ENCODE measurements at regions not wholly inside any gene's neighbourhood (a gene's known extent, or its start where the extent isn't known, plus 50 kb on each side); places are given as distances from the start of the nearest gene placed in this dataset.

DNA sequence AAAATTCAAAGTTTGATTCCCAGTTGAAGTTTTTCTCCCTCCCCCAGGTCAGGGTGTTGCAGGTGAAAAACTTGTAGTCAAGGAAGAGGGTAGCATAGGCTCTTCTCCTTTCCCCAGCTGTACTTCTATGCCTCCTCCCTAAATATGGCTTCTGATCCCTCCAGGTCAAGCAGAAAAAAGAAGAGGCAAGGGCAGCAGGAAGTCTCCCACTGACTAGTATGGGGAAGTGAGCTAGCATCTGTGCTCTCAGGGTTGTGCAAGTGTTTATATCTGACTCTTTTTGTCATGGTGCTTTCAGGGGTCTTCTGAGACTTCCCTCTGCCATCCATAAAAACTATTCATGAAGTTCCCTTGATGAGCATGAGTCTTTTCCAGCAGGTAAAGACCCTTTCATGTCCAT lies 76.0 kb downstream of the ATPSCKMT start:
- Histone ChIP-seq H3K27me3 (ENCODE audit: control insufficient read depth in 2 of 2, insufficient read depth in 1 of 2, low read length in 1 of 2) (no peaks in the 10 kb centered on the region), H3K9me3 (ENCODE audit: control insufficient read depth in 2 of 2, insufficient read depth in 1 of 2, low read length in 1 of 2) (no peaks in the 10 kb centered on the region), H3K4me1 (ENCODE audit: control insufficient read depth in 2 of 2, insufficient read depth in 2 of 2, low read length in 2 of 2) (no peaks in the 10 kb centered on the region), H3K27ac (ENCODE audit: low read depth in 1 of 2, low read length in 1 of 2) (no peak overlapping the region), H3K4me3 (ENCODE audit: low read length in 2 of 2) (no peak overlapping the region), H3K36me3 (ENCODE audit: control insufficient read depth in 2 of 2, insufficient read depth in 2 of 2, low read length in 1 of 2) (no peaks in the 10 kb centered on the region)
- DNase-seq (ENCODE audit: low read depth in 6 of 9, low spot score in 9 of 9): no peak

DNA sequence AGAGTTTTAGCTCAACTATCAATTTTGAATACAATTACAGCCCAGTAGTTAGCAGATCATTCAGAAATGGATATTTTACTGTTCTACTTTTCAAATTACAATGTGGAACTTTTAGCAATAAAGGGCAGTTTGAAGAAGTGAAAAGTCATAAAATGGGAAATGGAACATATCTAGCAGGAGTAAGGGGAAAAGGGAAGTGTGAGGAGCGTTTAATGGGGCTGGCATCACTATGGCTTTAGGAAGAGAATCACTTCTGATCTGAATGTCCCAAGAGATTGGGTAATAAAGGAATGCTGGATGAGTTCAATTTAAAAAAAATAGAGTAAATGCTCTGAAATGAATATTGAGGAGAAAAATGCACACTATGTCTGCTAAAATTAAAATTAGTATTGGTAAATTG lies 77.4 kb downstream of the ATPSCKMT start:
- no peaks in the 10 kb centered on the region for H3K36me3 ChIP-seq (ENCODE audit: control insufficient read depth in 2 of 2, insufficient read depth in 2 of 2, low read length in 1 of 2)
- no peak overlapping the region for H3K27ac ChIP-seq (ENCODE audit: low read depth in 1 of 2, low read length in 1 of 2)
- DNase-seq (ENCODE audit: low read depth in 6 of 9, low spot score in 9 of 9): no peak
- no peak overlapping the region for H3K4me3 ChIP-seq (ENCODE audit: low read length in 2 of 2)
- H3K27me3 ChIP-seq (ENCODE audit: control insufficient read depth in 2 of 2, insufficient read depth in 1 of 2, low read length in 1 of 2): no peaks in the 10 kb centered on the region
- H3K9me3 ChIP-seq (ENCODE audit: control insufficient read depth in 2 of 2, insufficient read depth in 1 of 2, low read length in 1 of 2): no peaks in the 10 kb centered on the region
- H3K4me1 ChIP-seq (ENCODE audit: control insufficient read depth in 2 of 2, insufficient read depth in 2 of 2, low read length in 2 of 2): no peaks in the 10 kb centered on the region
- 40% methylated on average over 1 of the region's 1 CpG for WGBS

DNA sequence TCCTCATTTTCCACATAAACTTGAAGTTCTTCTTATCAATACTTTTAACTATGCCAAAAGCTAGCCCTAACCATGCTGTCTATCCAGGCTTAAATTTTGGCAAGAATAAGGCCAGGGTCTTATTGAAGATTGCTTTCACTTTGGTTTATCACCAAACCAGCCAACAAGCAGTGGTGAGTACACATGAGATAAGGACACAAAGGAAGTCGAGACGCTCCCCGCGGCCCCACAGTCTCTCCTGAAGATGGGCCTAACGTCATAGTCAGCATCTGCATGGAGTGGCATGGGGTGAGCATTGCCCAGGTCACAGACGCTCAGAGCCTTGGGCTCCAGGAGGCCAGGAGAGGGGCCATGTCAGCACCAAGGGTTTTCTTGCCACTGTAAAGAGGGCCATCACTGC lies 80.3 kb downstream of the ATPSCKMT start:
- no peak overlapping the region for H3K27ac ChIP-seq (ENCODE audit: low read depth in 1 of 2, low read length in 1 of 2)
- no peaks in the 10 kb centered on the region for H3K9me3 ChIP-seq (ENCODE audit: control insufficient read depth in 2 of 2, insufficient read depth in 1 of 2, low read length in 1 of 2)
- 93% methylated on average over 6 of the region's 6 CpGs for WGBS
- H3K4me1 ChIP-seq (ENCODE audit: control insufficient read depth in 2 of 2, insufficient read depth in 2 of 2, low read length in 2 of 2): no peaks in the 10 kb centered on the region
- H3K36me3 ChIP-seq (ENCODE audit: control insufficient read depth in 2 of 2, insufficient read depth in 2 of 2, low read length in 1 of 2): no peaks in the 10 kb centered on the region
- DNase-seq (ENCODE audit: low read depth in 6 of 9, low spot score in 9 of 9): no peak
- no peak overlapping the region for H3K4me3 ChIP-seq (ENCODE audit: low read length in 2 of 2)
- no peaks in the 10 kb centered on the region for H3K27me3 ChIP-seq (ENCODE audit: control insufficient read depth in 2 of 2, insufficient read depth in 1 of 2, low read length in 1 of 2)

DNA sequence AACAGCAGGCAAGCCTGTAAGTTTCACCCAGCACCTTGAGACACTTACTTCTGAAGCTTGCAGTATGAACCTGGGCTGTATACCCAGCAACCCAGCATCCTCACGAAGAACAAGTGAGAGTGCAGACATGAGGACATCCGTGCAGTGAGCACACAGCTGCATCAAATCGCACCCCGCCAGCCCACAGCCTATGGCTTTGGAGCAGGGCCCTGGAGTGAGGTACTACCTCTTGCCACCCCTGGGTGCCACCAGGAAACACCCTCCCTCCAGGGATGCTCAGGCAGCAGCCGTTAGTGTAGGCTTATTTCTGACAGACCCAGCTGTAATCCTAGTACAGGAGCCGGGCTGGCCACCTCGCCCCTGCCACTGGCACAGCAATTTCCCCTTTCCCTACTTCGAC lies 81.4 kb downstream of the ATPSCKMT start:
- H3K36me3 ChIP-seq (ENCODE audit: control insufficient read depth in 2 of 2, insufficient read depth in 2 of 2, low read length in 1 of 2): no peaks in the 10 kb centered on the region
- no peak overlapping the region for H3K27ac ChIP-seq (ENCODE audit: low read depth in 1 of 2, low read length in 1 of 2)
- no peaks in the 10 kb centered on the region for H3K4me1 ChIP-seq (ENCODE audit: control insufficient read depth in 2 of 2, insufficient read depth in 2 of 2, low read length in 2 of 2)
- whole genome bisulfite sequencing: 88% methylated on average over 8 of the region's 8 CpGs
- no peaks in the 10 kb centered on the region for H3K27me3 ChIP-seq (ENCODE audit: control insufficient read depth in 2 of 2, insufficient read depth in 1 of 2, low read length in 1 of 2)
- DNase-seq (ENCODE audit: low read depth in 6 of 9, low spot score in 9 of 9): no peak
- no peaks in the 10 kb centered on the region for H3K9me3 ChIP-seq (ENCODE audit: control insufficient read depth in 2 of 2, insufficient read depth in 1 of 2, low read length in 1 of 2)
- H3K4me3 ChIP-seq (ENCODE audit: low read length in 2 of 2): no peak overlapping the region

DNA sequence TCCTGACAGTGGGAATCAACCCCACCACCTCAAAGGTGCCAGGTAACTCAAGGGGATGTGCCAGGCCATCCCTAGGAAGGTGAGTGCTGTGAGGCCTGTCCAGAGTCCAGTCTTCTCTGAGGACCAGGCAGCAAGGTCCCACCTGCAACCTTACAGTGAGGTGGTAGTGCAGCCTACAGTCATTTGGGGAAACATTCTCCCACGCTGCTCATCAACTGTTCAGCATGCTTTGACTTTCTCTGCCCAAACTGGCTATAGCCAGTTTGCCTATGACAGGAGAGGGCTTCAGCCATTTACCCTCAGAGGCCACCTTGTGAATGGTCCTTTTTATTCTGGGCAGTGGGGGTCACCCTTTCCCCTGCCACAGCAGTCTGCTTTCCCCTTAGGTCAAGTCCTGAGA lies 81.9 kb downstream of the ATPSCKMT start:
- Histone ChIP-seq H3K4me3 (ENCODE audit: low read length in 2 of 2) (no peak overlapping the region), H3K27me3 (ENCODE audit: control insufficient read depth in 2 of 2, insufficient read depth in 1 of 2, low read length in 1 of 2) (no peaks in the 10 kb centered on the region), H3K27ac (ENCODE audit: low read depth in 1 of 2, low read length in 1 of 2) (no peak overlapping the region), H3K9me3 (ENCODE audit: control insufficient read depth in 2 of 2, insufficient read depth in 1 of 2, low read length in 1 of 2) (no peaks in the 10 kb centered on the region), H3K36me3 (ENCODE audit: control insufficient read depth in 2 of 2, insufficient read depth in 2 of 2, low read length in 1 of 2) (no peaks in the 10 kb centered on the region), H3K4me1 (ENCODE audit: control insufficient read depth in 2 of 2, insufficient read depth in 2 of 2, low read length in 2 of 2) (no peaks in the 10 kb centered on the region)
- no peak for DNase-seq (ENCODE audit: low read depth in 6 of 9, low spot score in 9 of 9)
- WGBS: 96% methylated on average over 1 of the region's 1 CpG

DNA sequence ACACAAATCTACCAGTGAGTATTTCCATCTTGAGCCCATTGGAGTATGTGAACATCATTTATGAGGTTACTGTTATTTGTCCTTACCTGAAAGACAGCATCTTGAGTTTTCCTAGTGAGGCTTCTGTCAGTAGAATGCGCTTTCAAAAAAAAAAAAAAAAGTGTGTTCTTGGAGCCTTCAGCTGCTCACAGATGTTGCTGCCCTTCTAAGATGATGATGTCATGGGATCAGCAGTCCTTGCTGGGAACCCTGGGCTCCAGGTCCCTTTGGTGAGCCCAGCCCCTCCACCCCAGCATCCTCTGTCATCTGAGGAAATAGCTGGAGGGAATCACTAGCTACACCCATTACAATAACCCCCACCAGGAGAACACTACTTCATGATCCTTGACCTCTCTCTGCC lies 83.3 kb downstream of the ATPSCKMT start:
- no peak for DNase-seq (ENCODE audit: low read depth in 6 of 9, low spot score in 9 of 9)
- WGBS: 100% methylated on average over 1 of the region's 1 CpG
- no peaks in the 10 kb centered on the region for H3K36me3 ChIP-seq (ENCODE audit: control insufficient read depth in 2 of 2, insufficient read depth in 2 of 2, low read length in 1 of 2)
- no peak overlapping the region for H3K4me3 ChIP-seq (ENCODE audit: low read length in 2 of 2)
- no peaks in the 10 kb centered on the region for H3K4me1 ChIP-seq (ENCODE audit: control insufficient read depth in 2 of 2, insufficient read depth in 2 of 2, low read length in 2 of 2)
- H3K27ac ChIP-seq (ENCODE audit: low read depth in 1 of 2, low read length in 1 of 2): no peak overlapping the region
- H3K27me3 ChIP-seq (ENCODE audit: control insufficient read depth in 2 of 2, insufficient read depth in 1 of 2, low read length in 1 of 2): no peaks in the 10 kb centered on the region
- H3K9me3 ChIP-seq (ENCODE audit: control insufficient read depth in 2 of 2, insufficient read depth in 1 of 2, low read length in 1 of 2): no peaks in the 10 kb centered on the region

DNA sequence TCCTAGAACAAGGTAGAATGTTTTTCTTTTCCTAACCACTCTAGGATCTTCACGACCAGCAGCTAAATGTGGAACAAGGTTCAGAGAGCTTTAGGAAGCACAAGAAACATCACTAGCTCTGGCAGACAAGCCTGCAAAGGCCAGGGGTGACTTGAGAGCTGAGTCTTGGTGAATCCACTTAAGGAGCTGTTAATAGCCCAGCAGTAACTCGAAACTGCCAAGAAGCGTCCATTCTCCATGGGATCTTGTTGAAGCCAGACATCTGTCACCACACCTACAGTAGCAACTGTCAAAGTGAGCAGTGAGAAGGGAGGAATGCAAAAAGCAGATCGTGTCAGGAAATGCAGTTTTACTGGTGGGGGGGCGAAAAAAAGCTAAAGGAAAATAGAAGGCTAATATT lies 87.2 kb downstream of the ATPSCKMT start:
- WGBS: 62% methylated on average over 5 of the region's 5 CpGs
- no peak overlapping the region for H3K4me3 ChIP-seq (ENCODE audit: low read length in 2 of 2)

DNA sequence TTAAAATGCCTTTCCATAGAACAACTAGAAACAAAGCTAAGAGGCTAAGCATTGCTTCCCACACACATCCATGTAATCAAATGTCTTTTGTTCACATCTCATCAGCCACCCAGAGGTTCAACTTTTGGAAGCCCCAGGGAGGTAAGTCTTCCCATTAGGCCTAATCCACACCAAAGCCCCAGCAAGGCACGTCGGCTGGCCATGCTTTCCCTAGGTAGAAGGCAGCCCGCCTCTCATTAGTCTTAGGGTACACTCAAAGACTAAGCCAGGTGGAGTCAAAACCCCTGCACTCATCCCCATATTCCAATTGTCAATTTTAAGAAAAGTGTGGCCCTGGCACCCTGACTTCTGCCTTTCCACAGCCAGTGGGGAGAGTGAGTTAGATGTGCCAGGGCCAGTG lies 87.9 kb downstream of the ATPSCKMT start:
- 83% methylated on average over 3 of the region's 3 CpGs for WGBS
- Histone ChIP-seq H3K27ac (ENCODE audit: low read depth in 1 of 2, low read length in 1 of 2) (no peak overlapping the region), H3K27me3 (ENCODE audit: control insufficient read depth in 2 of 2, insufficient read depth in 1 of 2, low read length in 1 of 2) (no peaks in the 10 kb centered on the region), H3K9me3 (ENCODE audit: control insufficient read depth in 2 of 2, insufficient read depth in 1 of 2, low read length in 1 of 2) (no peaks in the 10 kb centered on the region), H3K36me3 (ENCODE audit: control insufficient read depth in 2 of 2, insufficient read depth in 2 of 2, low read length in 1 of 2) (no peaks in the 10 kb centered on the region), H3K4me3 (ENCODE audit: low read length in 2 of 2) (no peak overlapping the region), H3K4me1 (ENCODE audit: control insufficient read depth in 2 of 2, insufficient read depth in 2 of 2, low read length in 2 of 2) (no peaks in the 10 kb centered on the region)
- no peak for DNase-seq (ENCODE audit: low read depth in 6 of 9, low spot score in 9 of 9)

More for the DNA sequence above, 87.2 kb downstream of the ATPSCKMT start:
- no peaks in the 10 kb centered on the region for H3K27me3 ChIP-seq (ENCODE audit: control insufficient read depth in 2 of 2, insufficient read depth in 1 of 2, low read length in 1 of 2)
- DNase-seq (ENCODE audit: low read depth in 6 of 9, low spot score in 9 of 9): peak in 1 of 9 donors; percentile 4
- no peaks in the 10 kb centered on the region for H3K9me3 ChIP-seq (ENCODE audit: control insufficient read depth in 2 of 2, insufficient read depth in 1 of 2, low read length in 1 of 2)
- no peak overlapping the region for H3K27ac ChIP-seq (ENCODE audit: low read depth in 1 of 2, low read length in 1 of 2)
- no peaks in the 10 kb centered on the region for H3K4me1 ChIP-seq (ENCODE audit: control insufficient read depth in 2 of 2, insufficient read depth in 2 of 2, low read length in 2 of 2)
- no peaks in the 10 kb centered on the region for H3K36me3 ChIP-seq (ENCODE audit: control insufficient read depth in 2 of 2, insufficient read depth in 2 of 2, low read length in 1 of 2)

DNA sequence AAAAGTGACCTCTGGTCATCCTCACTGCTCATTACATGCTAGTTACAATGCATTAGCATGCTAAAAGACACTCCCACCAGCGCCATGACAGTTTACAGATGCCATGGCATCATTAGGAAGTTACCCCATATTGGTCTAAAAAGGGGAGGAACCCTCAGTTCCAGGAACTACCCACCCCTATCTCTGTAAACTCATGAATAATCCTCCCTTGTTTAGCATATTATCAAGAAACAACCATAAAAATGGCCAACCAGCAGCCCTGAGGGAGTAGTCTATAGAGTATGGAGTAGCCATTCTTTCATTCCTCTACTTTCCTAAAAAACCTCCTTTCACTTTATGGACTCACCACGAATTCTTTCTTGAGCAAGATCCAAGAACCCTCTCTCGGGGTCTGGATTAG lies 89.4 kb downstream of the ATPSCKMT start:
- DNase-seq (ENCODE audit: low read depth in 6 of 9, low spot score in 9 of 9): no peak
- Histone ChIP-seq H3K4me3 (ENCODE audit: low read length in 2 of 2) (no peak overlapping the region), H3K27me3 (ENCODE audit: control insufficient read depth in 2 of 2, insufficient read depth in 1 of 2, low read length in 1 of 2) (no peaks in the 10 kb centered on the region)

DNA sequence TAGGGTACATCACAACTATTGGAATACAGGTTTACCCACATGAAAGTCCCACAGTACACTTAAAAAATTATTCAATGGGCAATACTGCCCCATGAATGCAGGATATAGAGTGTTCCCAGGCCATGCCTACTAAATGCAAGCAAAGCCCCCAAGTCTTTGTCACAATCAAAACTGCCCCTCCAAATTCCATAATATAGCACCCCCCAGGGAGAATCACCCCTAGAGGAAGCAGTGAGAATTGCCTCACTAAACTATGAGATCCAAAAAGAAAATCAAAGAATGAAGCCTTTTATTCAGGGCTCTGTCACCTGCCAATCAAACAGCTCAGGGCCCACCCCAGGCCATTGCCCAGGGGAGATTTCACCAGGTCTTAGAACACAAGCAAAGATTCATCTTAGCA lies 90.8 kb downstream of the ATPSCKMT start:
- H3K4me1 ChIP-seq (ENCODE audit: control insufficient read depth in 2 of 2, insufficient read depth in 2 of 2, low read length in 2 of 2): no peaks in the 10 kb centered on the region
- no peak for DNase-seq (ENCODE audit: low read depth in 6 of 9, low spot score in 9 of 9)
- no peaks in the 10 kb centered on the region for H3K27me3 ChIP-seq (ENCODE audit: control insufficient read depth in 2 of 2, insufficient read depth in 1 of 2, low read length in 1 of 2)
- H3K9me3 ChIP-seq (ENCODE audit: control insufficient read depth in 2 of 2, insufficient read depth in 1 of 2, low read length in 1 of 2): no peaks in the 10 kb centered on the region
- H3K36me3 ChIP-seq (ENCODE audit: control insufficient read depth in 2 of 2, insufficient read depth in 2 of 2, low read length in 1 of 2): no peaks in the 10 kb centered on the region
- H3K4me3 ChIP-seq (ENCODE audit: low read length in 2 of 2): no peak overlapping the region
- no peak overlapping the region for H3K27ac ChIP-seq (ENCODE audit: low read depth in 1 of 2, low read length in 1 of 2)

More for the DNA sequence above, 89.4 kb downstream of the ATPSCKMT start:
- Histone ChIP-seq H3K27ac (ENCODE audit: low read depth in 1 of 2, low read length in 1 of 2) (no peak overlapping the region), H3K9me3 (ENCODE audit: control insufficient read depth in 2 of 2, insufficient read depth in 1 of 2, low read length in 1 of 2) (no peaks in the 10 kb centered on the region), H3K4me1 (ENCODE audit: control insufficient read depth in 2 of 2, insufficient read depth in 2 of 2, low read length in 2 of 2) (no peaks in the 10 kb centered on the region), H3K36me3 (ENCODE audit: control insufficient read depth in 2 of 2, insufficient read depth in 2 of 2, low read length in 1 of 2) (no peaks in the 10 kb centered on the region)
- 84% methylated on average over 3 of the region's 3 CpGs for WGBS

Data from thymus (tissue), 11 donors.